NCI-H1092 treated with DMSO at 0.1 percent for 48 hours (cell line): ENCODE measurements at regions not wholly inside any gene's neighbourhood (a gene's known extent, or its start where the extent isn't known, plus 50 kb on each side); places are given as distances from the start of the nearest gene placed in this dataset.

Source experiments
- DNase-seq: peaks from one replicate; lab custom pipeline; 2025; lab: John Stamatoyannopoulos, UW

- no peak for DNase-seq
Observed at GRCh38 chr5:173463207-173463606, 135.0 kb upstream of the STC2 start.

DNA sequence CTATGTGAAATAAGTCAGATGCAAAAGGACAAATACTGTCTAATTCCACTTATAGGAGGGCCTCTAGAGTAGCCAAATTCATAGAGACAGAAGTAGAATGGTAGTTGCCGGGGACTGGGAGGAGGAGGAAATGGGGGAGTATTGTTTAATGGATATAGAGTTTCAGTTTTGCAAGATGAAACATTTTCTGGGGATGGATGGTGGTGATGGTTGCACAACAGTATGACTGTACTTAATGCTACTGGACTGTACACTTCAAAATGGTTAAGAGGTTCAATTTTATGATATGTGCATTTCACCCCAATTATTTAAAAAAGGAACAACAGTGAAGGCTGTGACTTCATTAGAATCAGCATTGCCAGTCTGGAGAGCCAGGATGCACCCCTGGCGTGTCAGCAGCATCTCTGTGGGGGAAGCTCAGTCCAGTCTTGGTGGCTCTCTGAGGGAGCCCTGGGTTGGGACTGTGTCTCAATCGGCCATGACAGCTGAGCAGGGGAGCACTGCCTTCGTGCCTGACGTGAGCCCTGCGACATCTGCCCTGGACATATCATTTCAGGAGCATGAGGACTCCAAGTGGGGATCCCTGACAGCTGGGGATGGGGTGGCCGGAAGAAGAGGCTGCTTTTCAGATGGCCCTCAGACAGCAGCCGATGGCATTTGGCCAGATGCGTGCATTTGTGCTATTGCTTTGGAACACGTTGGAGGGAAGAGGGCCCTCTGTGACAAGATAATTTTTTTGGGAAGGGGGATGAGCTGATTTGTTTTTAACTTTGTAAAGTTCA lies 130.8 kb upstream of the STC2 start:
- DNase-seq: no peak

DNA sequence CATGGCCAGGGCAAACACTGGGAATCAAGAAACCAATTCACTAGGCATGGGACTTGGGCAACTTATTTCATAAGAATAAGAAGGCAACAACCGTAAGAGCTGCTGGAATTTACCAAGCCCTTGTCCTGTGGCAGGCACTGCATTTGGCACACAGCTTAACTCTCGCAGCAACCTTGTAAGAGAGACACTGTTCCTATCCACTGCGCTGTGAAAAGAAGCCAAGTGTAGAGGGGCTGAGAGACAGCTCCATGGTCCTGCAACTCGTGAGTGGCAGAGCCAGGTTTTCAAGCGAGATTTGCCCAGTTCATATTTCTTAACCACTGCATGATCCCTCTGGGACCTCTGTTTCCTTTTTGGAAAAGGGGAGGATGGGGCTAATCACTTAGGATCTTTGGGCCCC lies 129.3 kb upstream of the STC2 start:
- no peak for DNase-seq

- no peak for DNase-seq
Observed at GRCh38 chr5:173456751-173457171, 128.5 kb upstream of the STC2 start.

- no peak for DNase-seq
Observed at GRCh38 chr5:173456181-173456580, 128.0 kb upstream of the STC2 start.

- no peak for DNase-seq
Observed at GRCh38 chr5:173455599-173455957, 127.4 kb upstream of the STC2 start.

DNA sequence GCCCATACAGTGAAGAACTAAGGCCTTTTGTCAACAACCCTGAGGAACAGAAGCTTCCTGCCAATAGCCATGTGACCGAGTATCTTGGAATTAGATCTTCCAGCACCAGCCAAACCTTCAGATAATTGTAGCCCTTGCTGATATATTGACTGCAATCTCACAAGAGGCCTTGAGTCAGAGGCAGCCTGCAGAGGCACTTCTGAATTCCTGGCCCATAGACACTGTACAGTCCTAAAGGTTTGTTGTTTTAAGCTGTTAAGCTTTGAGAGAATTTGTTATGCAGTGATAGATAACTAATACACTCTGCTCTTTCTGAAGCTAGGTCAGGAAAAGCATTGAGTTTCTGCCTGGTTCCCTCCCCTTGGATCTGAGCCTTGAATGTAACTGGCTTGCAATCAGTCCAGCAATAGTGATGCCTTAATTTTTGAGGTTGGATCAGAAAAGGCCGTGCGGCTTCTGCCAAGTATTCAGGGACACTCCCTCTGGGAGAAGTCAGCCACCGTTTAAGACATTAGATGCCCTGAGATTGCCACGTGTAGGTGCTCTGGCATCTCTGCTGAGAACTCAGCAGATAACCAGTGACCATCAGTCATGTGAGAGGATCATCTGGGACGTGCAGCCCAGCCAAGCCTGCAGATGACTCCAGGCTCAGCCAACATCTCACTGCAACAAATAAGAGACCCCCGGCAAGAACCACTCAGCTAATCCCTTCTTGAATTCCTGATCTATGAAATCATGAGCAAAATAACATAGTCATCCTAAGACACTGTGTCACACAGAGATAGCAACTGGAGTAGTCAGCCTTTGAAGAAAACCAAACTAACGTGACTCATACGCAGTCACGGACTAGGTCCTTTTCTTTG lies 126.8 kb upstream of the STC2 start:
- DNase-seq: no peak

- no peak for DNase-seq
Observed at GRCh38 chr5:173454361-173454735, 126.1 kb upstream of the STC2 start.

DNA sequence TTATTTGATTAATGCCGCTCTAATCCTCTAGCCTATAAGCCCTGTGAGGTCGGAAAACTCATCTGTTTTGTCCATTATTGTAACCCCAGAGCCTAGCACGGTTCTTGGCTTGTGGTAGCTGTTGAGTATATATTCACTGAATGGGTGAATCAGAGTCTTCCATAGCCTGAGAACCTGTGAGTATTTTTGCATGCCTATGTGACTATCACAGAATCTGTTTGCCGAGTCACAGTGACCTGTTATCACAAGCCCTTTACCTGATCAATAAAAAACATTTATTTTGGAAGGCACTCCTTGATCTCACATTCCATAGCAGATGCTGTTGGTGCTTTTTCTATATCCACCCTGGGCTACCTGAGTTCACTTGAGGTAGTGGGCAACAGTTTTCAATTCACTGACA lies 125.0 kb upstream of the STC2 start:
- DNase-seq: no peak

GRCh38 chr5:173452119-173452905 lies 124.1 kb upstream of the STC2 start:
- no peak for DNase-seq

DNA sequence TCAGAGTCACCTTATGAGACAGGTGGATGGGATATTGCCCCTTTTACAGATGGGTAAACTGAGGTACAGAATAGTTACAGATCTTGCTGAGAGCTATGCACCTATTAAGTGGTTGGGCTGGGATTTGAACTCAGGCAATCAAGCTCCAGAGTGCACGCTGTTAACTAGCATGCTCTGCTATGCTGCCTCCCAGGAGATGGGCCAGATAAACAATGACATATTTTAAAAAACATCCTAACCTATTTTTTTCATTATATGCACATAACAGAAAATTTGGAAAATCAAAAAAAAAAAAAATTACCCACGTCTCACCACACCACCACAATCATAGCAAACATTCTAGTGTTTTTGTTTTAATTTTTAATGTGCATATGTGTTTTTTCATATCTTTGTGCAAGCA lies 123.4 kb upstream of the STC2 start:
- DNase-seq: no peak

GRCh38 chr5:173451031-173451430 lies 122.8 kb upstream of the STC2 start:
- DNase-seq: no peak

GRCh38 chr5:173450188-173450587 lies 122.0 kb upstream of the STC2 start:
- DNase-seq: no peak

GRCh38 chr5:173448856-173449255 lies 120.6 kb upstream of the STC2 start:
- no peak for DNase-seq

GRCh38 chr5:173443971-173444370 lies 115.8 kb upstream of the STC2 start:
- no peak for DNase-seq

GRCh38 chr5:173441053-173441628 lies 112.9 kb upstream of the STC2 start:
- DNase-seq: no peak

DNA sequence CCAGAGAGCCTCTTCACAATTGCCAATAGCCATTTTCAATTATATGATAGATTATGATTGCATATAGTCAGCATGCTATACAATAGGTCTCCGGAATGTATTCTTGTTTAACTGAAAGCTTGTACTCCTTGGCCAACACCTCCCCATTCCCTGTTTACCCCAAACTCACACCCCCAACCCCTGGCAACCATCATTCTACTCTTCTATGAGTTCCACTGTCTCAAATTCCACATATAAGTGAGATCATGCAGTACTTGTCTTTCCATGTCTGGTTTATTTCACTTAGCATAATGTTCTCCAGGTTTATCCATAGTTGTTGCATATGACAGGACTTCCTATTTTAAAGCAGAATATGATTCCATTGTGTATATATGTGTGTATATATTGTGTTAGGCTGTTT lies 110.7 kb upstream of the STC2 start:
- DNase-seq: no peak

- no peak for DNase-seq
Observed at GRCh38 chr5:173435447-173435846, 107.2 kb upstream of the STC2 start.

DNA sequence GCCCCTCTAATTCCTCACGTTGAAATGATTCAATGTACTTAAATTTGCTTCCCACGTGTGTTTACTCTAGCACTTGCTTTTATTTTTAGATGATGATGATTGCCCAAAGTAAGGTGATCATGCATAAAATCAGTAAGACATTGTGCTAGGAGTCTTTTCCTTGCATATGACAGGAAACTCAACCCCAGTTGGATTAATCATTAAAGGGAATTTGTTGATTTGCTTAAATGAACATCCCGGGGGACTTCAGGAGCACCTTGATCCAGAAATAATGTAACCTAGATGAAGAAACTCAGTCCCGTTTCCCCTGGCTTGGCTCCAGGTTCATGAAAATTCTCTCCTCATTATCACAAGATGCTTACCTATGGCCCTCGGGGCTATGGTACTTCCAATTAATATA lies 106.1 kb upstream of the STC2 start:
- no peak for DNase-seq

DNA sequence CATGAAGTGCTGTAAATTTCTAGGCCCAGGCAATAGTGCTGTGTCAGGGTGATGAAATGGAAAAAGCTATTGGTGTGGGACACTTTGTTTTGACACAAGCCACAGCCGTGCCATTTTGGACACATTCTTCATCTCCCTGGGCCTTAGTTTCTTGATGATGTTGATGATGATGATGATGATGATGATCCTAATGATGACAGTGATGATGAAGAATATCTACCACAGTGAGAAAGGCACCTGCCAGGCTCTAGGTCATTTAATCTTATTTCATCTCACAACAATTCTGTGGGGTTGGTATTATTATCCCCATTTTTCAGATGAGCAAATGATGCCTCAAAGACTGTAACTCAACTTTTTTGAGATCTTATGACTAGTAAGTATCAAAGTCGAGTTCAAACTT lies 102.2 kb upstream of the STC2 start:
- no peak for DNase-seq

DNA sequence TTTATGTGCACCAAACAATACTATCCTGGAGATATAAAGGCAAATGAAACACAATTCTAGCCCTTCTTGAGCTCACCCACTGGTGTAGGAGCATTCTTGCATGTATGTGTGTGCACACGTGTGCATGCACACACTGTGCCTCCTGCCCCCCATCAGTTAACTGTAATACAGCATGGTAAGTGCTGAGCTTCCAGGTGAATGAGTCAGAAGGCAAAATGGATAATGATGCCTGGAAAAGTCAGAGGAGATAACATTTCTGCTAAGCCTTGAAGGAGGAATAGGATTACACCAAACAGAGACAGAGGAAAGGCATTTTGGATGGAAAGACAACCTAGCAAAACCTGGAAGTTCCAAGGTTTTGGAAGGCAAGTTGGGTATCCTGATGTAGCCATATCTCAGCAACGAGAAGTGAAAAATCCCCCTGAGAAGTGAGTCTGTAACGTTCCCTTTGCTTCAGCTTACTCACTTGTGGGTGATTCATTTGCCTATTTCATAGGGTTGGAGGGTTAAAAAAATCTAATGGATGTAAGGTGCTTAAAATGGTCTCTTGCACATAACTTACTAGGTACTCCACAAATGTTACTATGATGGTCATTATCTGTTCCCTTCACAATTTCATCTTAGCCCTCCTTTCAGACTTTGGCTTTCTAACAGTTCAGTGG lies 101.4 kb upstream of the STC2 start:
- no peak for DNase-seq
